Brain microvascular endothelial cell (primary cell): ENCODE measurements at regions not wholly inside any gene's neighbourhood (a gene's known extent, or its start where the extent isn't known, plus 50 kb on each side); places are given as distances from the start of the nearest gene placed in this dataset.

Experiments
- DNase-seq: peaks from one replicate; pipeline ENCODE4 v3.0.0-alpha.2; 2020
- H3K27ac ChIP-seq: fragments of 250-450 bp; sonication (Bioruptor Pico); 2 replicates; pipeline ENCODE4 v1.5.1; 2020; ENCODE audit warnings: mild to moderate bottlenecking, moderate library complexity
- H3K27me3 ChIP-seq: fragments of 250-450 bp; sonication (Bioruptor Pico); replicated peaks from 2 replicates; pipeline ENCODE4 v1.5.1; 2020; ENCODE audit warnings: mild to moderate bottlenecking
- H3K36me3 ChIP-seq: fragments of 250-450 bp; sonication (Bioruptor Pico); replicated peaks from 2 replicates; pipeline ENCODE4 v1.5.1; 2020; ENCODE audit warnings: mild to moderate bottlenecking
- H3K4me3 ChIP-seq: 2 replicates; pipeline ENCODE4 v1.5.1; 2011; ENCODE audit warnings: low read depth, mild to moderate bottlenecking, control low read depth, low read length, moderate library complexity
- CTCF ChIP-seq: IDR thresholded peaks from 2 replicates; pipeline ENCODE4 v1.5.1; 2011; ENCODE audit warnings: low read depth, mild to moderate bottlenecking, moderate library complexity, low read length, control low read depth, inconsistent platforms; ENCODE audit errors: missing control alignments
- in situ Hi-C: cut with HindIII; loops from 2 replicates; pipeline ENCODE4 v1.10.0; 2017; ENCODE audit warnings: low sequenced_read_pairs, low pct_ligation_motif_present

- no peak overlapping the region for H3K4me3 ChIP-seq
- no peak overlapping the region for H3K27ac ChIP-seq
- H3K27me3 ChIP-seq = no peaks in the 10 kb centered on the region
- no peak for TF ChIP-seq CTCF
- no peaks in the 10 kb centered on the region for H3K36me3 ChIP-seq
- DNase-seq = no peak
- in situ Hi-C loops = no loop called here
These were observed 1094.7 kb downstream of the BCL11A start for GRCh38 chr2:59458800-59459199.

- Histone ChIP-seq H3K27ac (no peak overlapping the region), H3K36me3 (no peaks in the 10 kb centered on the region), H3K4me3 (no peak overlapping the region), H3K27me3 (no peaks in the 10 kb centered on the region)
- no peak for TF ChIP-seq CTCF
- DNase-seq = no peak
- in situ Hi-C loops = no loop called here
These were observed 1097.2 kb downstream of the BCL11A start for GRCh38 chr2:59456285-59456684.

GRCh38 chr2:59449274-59449673, 1104.2 kb downstream of the BCL11A start:
- TF ChIP-seq CTCF = no peak
- in situ Hi-C loops = no loop called here
- DNase-seq = no peak
- Histone ChIP-seq H3K36me3 (no peaks in the 10 kb centered on the region), H3K4me3 (no peak overlapping the region), H3K27me3 (no peaks in the 10 kb centered on the region), H3K27ac (no peak overlapping the region)

- Histone ChIP-seq H3K27ac (no peak overlapping the region), H3K4me3 (no peak overlapping the region), H3K36me3 (no peaks in the 10 kb centered on the region), H3K27me3 (no peaks in the 10 kb centered on the region)
- no peak for TF ChIP-seq CTCF
- no peak for DNase-seq
- in situ Hi-C loops = no loop called here
These were observed 1113.0 kb downstream of the BCL11A start for GRCh38 chr2:59440491-59440890.

- TF ChIP-seq CTCF = no peak
- in situ Hi-C loops = no loop called here
- Histone ChIP-seq H3K27ac (no peak overlapping the region), H3K4me3 (no peak overlapping the region), H3K36me3 (no peaks in the 10 kb centered on the region), H3K27me3 (no peaks in the 10 kb centered on the region)
- no peak for DNase-seq
These were observed 1117.8 kb downstream of the BCL11A start for GRCh38 chr2:59435635-59436034.

- no peak for DNase-seq
- no peak for TF ChIP-seq CTCF
- Histone ChIP-seq H3K27ac (no peak overlapping the region), H3K4me3 (no peak overlapping the region), H3K27me3 (no peaks in the 10 kb centered on the region), H3K36me3 (no peaks in the 10 kb centered on the region)
- in situ Hi-C loops = no loop called here
These were observed 1124.5 kb downstream of the BCL11A start for GRCh38 chr2:59428940-59429339.
